ENCODE measurements at regions not wholly inside any gene's neighbourhood (a gene's known extent, or its start where the extent isn't known, plus 50 kb on each side); places are given as distances from the start of the nearest gene placed in this dataset.

- TF ChIP-seq ZFP36 (IDR thresholded peaks at IDR 0.05; ENCODE audit: borderline replicate concordance, partially characterized antibody) (no peak), HEYL (CRISPR knock-in tag; IDR thresholded peaks at IDR 0.05) (no peak)
Measured at GRCh38 chr5:118553662-118554061, 434.7 kb downstream of the DTWD2 start (continued).

- Histone ChIP-seq H3K4me3 (no peak overlapping the region), H3K9me3 (no peaks in the 10 kb centered on the region), H3K4me1 (no peaks in the 10 kb centered on the region), H3K4me2 (no peak overlapping the region), H3K27ac (no peak overlapping the region)
- POLR2A ChIA-PET: no interaction called here
- TF ChIP-seq GATA3 (IDR thresholded peaks at IDR 0.05; ENCODE audit: borderline replicate concordance): no peak
- TF ChIP-seq NFE2L2 (conservative IDR thresholded peaks at IDR 0.05; ENCODE audit: low read length): no peak
- TF ChIP-seq POLR2AphosphoS2 (conservative IDR thresholded peaks at IDR 0.05; ENCODE audit: low read length): no peak
- no peak for TF ChIP-seq MAFK (IDR thresholded peaks at IDR 0.05; ENCODE audit: partially characterized antibody)
- TF ChIP-seq EHMT2 (IDR thresholded peaks at IDR 0.05; ENCODE audit: low read depth): no peak
- no peak for TF ChIP-seq HMGXB4 (CRISPR knock-in tag; IDR thresholded peaks at IDR 0.05; ENCODE audit: borderline replicate concordance)
- TF ChIP-seq NPAS2 (CRISPR knock-in tag; IDR thresholded peaks at IDR 0.05; ENCODE audit: borderline replicate concordance): no peak
- TF ChIP-seq HOXA7 (CRISPR knock-in tag; IDR thresholded peaks at IDR 0.05): no peak
- no peak for TF ChIP-seq JUNB (IDR thresholded peaks at IDR 0.05)
- no peak for TF ChIP-seq ZNF302 (CRISPR knock-in tag; IDR thresholded peaks at IDR 0.05)
- TF ChIP-seq ELK1 (IDR thresholded peaks at IDR 0.05; ENCODE audit: low read depth, low read length): no peak
- no peak for TF ChIP-seq SREBF2 (IDR thresholded peaks at IDR 0.05)
- no peak for TF ChIP-seq FOSL2 (IDR thresholded peaks at IDR 0.05)
- no peak for TF ChIP-seq FOSL2 (CRISPR knock-in tag; IDR thresholded peaks at IDR 0.05)
- TF ChIP-seq KDM5A (IDR thresholded peaks at IDR 0.05): no peak
- TF ChIP-seq EP300 (IDR thresholded peaks at IDR 0.05): no peak
- no peak for TF ChIP-seq CBX8 (IDR thresholded peaks at IDR 0.05)
- no peak for TF ChIP-seq POLR2A (IDR thresholded peaks at IDR 0.05; ENCODE audit: low read length)
- no peak for TF ChIP-seq E2F6 (IDR thresholded peaks at IDR 0.05; ENCODE audit: borderline replicate concordance, low read depth)
- no peak for ATAC-seq
- no peak for DNase-seq (ENCODE audit: low read depth in 1 of 2, low spot score in 1 of 2)
- WGBS (ENCODE audit: missing lambda C conversion rate): 6% methylated on average over 2 of the region's 2 CpGs
- CTCF ChIA-PET: no interaction called here
- no peak for FAIRE-seq
Measured at GRCh38 chr5:118552731-118553360, 435.5 kb downstream of the DTWD2 start.

- WGBS (ENCODE audit: missing lambda C conversion rate): 2% methylated on average over 2 of the region's 2 CpGs
- Histone ChIP-seq H3K9me3 (no peaks in the 10 kb centered on the region), H3K27ac (no peak overlapping the region), H3K4me1 (no peaks in the 10 kb centered on the region), H3K4me2 (no peak overlapping the region), H3K4me3 (no peak overlapping the region)
- TF ChIP-seq HOXB5 (CRISPR knock-in tag; IDR thresholded peaks at IDR 0.05) (no peak), MAX (IDR thresholded peaks at IDR 0.05) (no peak), TFCP2L1 (CRISPR knock-in tag; IDR thresholded peaks at IDR 0.05) (no peak), ZNF302 (CRISPR knock-in tag; IDR thresholded peaks at IDR 0.05) (no peak), NFE2L2 (conservative IDR thresholded peaks at IDR 0.05; ENCODE audit: low read length) (no peak), ESRRA (IDR thresholded peaks at IDR 0.05; ENCODE audit: borderline replicate concordance, low read length) (no peak)
- ChIA-PET POLR2A (no interaction called here), CTCF (no interaction called here)
- ATAC-seq: no peak
- no peak for DNase-seq (ENCODE audit: low read depth in 1 of 2, low spot score in 1 of 2)
- no peak for FAIRE-seq
Measured at GRCh38 chr5:118552146-118552545, 436.2 kb downstream of the DTWD2 start.
